ENCODE measurements at regions not wholly inside any gene's neighbourhood (a gene's known extent, or its start where the extent isn't known, plus 50 kb on each side); places are given as distances from the start of the nearest gene placed in this dataset.

DNA sequence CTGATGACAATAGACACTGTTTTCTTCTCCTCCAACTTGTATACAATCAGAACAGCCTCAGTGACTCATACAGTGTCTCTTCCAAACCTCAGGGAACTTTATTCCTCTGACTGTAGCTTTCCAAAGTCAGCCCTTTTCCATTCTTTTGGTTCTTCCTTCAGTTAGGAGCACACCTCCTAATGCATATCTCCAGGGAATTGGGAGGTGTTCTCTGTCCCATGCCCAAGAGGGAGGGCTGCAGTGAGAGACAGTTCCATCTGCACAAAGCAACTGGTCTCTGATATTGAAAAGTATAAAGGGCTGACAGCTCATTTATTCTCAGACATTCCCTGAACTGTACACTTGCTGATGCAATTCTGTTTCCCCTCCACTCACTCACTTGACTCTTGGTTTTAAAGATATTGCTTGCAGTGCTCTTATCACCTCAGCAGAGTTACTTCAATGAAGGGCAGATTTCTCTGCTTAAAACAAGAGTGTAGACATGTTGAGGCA, 337.8 kb upstream of the TBC1D5 start:
- CTCF ChIA-PET: no interaction called here
- no peaks in the 10 kb centered on the region for H3K36me3 Mint-ChIP-seq (ENCODE audit: low read depth)
- intact Hi-C loops (cut with micrococcal nuclease): no loop called here
- peaks cover 14% of the 10 kb centered on the region for H3K27me3 Mint-ChIP-seq (ENCODE audit: low read depth)
- no peak overlapping the region for H3K27ac Mint-ChIP-seq
- DNase-seq: no peak
- peaks cover 2% of the 10 kb centered on the region for H3K4me1 Mint-ChIP-seq (ENCODE audit: low read depth)
- no peak overlapping the region for H3K4me3 Mint-ChIP-seq
- no peaks in the 10 kb centered on the region for H3K9me3 Mint-ChIP-seq

DNA sequence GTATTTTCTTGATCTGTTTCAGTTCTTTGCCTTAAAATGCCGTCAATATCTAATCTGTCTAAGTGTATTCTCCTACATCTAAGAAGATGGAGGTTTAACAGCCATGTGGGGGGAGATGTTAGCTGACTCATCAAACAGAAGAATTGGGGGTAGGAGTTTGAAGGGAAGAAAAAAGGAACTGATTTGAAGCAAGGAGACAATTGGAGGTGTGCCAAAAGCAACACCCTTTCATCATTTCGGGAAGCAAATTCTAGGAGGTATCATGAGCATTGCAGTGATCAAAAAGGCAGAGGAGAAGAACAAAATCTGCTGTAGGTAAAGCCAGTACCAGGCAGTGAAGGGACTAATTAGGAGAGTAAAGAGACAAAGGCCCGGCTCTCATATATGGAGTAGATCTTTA, 337.3 kb upstream of the TBC1D5 start:
- Mint-ChIP-seq H3K27me3 (ENCODE audit: low read depth) (peaks cover 13% of the 10 kb centered on the region), H3K4me3 (no peak overlapping the region), H3K4me1 (ENCODE audit: low read depth) (peaks cover 2% of the 10 kb centered on the region), H3K36me3 (ENCODE audit: low read depth) (no peaks in the 10 kb centered on the region), H3K27ac (no peak overlapping the region), H3K9me3 (no peaks in the 10 kb centered on the region)
- DNase-seq: no peak
- intact Hi-C loops (cut with micrococcal nuclease): no loop called here
- CTCF ChIA-PET: no interaction called here

DNA sequence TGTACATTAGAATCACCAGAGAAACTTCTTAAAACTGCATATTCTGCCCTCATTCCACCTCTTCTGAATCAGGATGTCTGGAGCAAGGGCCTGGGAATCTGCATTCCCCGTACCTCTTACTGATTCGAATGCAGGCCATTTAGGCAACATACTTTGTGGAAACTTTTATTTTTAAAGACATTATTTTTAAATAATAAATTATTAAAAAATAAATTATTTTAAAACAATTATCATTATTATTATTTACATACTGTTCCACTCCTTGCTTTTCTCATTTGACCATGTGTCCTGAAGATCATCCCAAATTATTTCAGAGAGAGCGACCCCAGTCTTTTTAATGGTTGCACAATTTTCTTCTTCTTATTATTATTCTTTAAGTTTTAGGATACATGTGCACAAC, 336.6 kb upstream of the TBC1D5 start:
- H3K27me3 Mint-ChIP-seq (ENCODE audit: low read depth): peaks cover 11% of the 10 kb centered on the region
- H3K9me3 Mint-ChIP-seq: no peaks in the 10 kb centered on the region
- H3K4me3 Mint-ChIP-seq: no peak overlapping the region
- no peak overlapping the region for H3K27ac Mint-ChIP-seq
- intact Hi-C loops (cut with micrococcal nuclease): no loop called here
- CTCF ChIA-PET: no interaction called here
- DNase-seq: no peak
- H3K4me1 Mint-ChIP-seq (ENCODE audit: low read depth): peaks cover 2% of the 10 kb centered on the region
- no peaks in the 10 kb centered on the region for H3K36me3 Mint-ChIP-seq (ENCODE audit: low read depth)

DNA sequence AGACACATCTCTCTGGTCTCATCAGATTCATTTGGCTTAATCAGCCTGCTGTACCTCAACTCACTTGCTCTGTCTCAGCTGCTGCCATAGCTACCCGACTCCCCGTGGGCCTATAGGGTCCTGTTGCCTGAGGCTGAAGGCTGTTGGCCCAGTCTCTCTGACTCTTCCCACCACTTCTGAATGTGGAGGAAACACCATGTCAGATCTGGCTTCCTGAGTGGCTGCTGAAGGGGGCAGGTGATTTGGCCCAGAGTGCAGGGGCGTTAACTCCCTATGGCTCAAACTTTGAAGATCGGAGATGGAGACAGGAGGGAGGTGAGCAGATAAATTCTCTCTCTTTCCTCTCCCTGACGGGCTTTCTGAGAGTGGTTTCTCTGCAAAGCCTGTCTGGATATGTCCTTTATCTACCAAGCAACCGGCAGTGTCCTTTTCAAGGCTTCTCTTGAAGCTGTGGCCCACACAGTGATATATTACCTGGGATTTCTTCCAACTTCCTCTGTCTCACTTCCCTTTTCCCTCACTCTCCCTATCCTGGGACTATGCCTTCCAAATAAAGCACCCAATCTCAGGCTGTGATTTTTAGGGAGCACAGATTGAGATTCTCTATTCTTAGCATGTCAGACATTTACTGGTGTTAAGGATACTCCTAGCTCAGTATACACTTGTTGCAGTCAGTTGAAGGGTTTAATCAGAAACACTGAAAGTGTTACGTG, 334.9 kb upstream of the TBC1D5 start:
- Mint-ChIP-seq H3K9me3 (no peaks in the 10 kb centered on the region), H3K4me1 (ENCODE audit: low read depth) (peaks cover 2% of the 10 kb centered on the region), H3K27me3 (ENCODE audit: low read depth) (peaks cover 11% of the 10 kb centered on the region), H3K4me3 (no peak overlapping the region), H3K36me3 (ENCODE audit: low read depth) (no peaks in the 10 kb centered on the region), H3K27ac (no peak overlapping the region)
- intact Hi-C loops (cut with micrococcal nuclease): no loop called here
- DNase-seq: no peak
- CTCF ChIA-PET: interaction anchor here (0.7 kb wide), 1 partner anchor 980 kb away, joined by 3 read pairs; no protein-coding TSS in a partner anchor

DNA sequence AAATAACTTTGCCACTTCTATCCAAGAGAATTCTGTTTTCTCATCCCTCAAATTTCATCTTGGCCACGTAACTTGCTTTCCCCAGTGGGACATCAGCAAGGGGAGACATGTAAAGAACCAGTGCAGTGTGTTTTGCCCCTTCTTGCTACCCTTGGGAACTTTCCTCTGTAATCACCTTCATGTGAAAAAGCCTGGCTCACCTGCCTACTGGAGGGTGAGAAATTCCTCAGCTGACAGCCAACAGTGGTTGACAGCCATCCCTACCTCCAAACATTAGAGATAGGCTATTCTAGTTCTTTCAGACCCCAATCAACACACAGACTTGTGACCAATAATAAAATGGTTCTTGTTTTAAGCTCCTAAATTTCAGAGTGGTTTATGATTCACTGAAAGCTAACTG, 333.9 kb upstream of the TBC1D5 start:
- Mint-ChIP-seq H3K27ac (no peak overlapping the region), H3K4me1 (ENCODE audit: low read depth) (peaks cover 2% of the 10 kb centered on the region), H3K27me3 (ENCODE audit: low read depth) (peaks cover 9% of the 10 kb centered on the region), H3K36me3 (ENCODE audit: low read depth) (no peaks in the 10 kb centered on the region), H3K9me3 (no peaks in the 10 kb centered on the region), H3K4me3 (no peak overlapping the region)
- CTCF ChIA-PET: interaction anchor here (0.6 to 0.7 kb wide), 2 partner anchors 784 to 981 kb away, joined by 3 read pairs; no protein-coding TSS in a partner anchor
- intact Hi-C loops (cut with micrococcal nuclease): no loop called here
- DNase-seq: no peak

DNA sequence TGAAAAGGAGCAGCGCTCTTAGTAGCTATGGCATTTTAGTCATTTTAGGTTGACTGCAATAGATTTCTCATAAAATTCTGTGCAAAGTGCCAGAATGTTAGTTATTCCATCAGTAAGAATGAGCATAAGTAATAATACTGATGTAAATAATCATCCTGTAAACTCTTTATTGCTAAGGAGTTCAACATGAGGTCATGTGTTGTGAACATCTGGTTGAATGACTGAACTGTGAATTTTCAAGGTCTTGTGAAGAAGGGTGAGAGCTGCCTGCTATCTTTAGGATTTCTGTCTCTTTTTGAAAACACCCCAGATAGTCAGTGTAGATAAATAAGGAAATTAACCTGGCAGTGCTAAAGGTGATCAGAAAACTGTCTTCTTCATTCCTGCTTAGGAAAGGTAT, 333.4 kb upstream of the TBC1D5 start:
- Mint-ChIP-seq H3K27me3 (ENCODE audit: low read depth) (peaks cover 9% of the 10 kb centered on the region), H3K9me3 (no peaks in the 10 kb centered on the region), H3K36me3 (ENCODE audit: low read depth) (no peaks in the 10 kb centered on the region), H3K4me1 (ENCODE audit: low read depth) (peaks cover 2% of the 10 kb centered on the region), H3K27ac (no peak overlapping the region), H3K4me3 (no peak overlapping the region)
- no peak for DNase-seq
- intact Hi-C loops (cut with micrococcal nuclease): no loop called here
- CTCF ChIA-PET: no interaction called here

DNA sequence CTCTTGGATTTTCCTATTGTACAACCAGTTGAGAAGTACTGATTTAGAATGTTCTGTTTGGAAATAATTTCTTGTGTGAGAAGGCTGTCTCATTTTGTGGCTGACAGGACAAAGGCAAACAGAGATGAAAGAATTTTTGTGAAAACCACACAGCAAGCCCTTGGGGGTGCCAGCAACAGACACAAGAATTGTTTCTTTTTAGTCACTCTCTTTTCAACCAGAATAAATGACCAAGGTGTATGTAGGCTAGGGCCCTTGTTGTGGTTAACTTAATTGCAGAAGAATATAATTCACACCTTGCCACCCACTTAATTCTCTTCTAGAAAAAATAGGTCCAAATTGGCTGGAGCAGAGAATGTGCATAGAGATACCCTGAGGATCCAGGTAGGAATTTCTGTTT, 329.4 kb upstream of the TBC1D5 start:
- Mint-ChIP-seq H3K36me3 (ENCODE audit: low read depth) (no peaks in the 10 kb centered on the region), H3K27me3 (ENCODE audit: low read depth) (peaks cover 4% of the 10 kb centered on the region), H3K4me3 (no peak overlapping the region), H3K9me3 (no peaks in the 10 kb centered on the region), H3K27ac (no peak overlapping the region), H3K4me1 (ENCODE audit: low read depth) (no peaks in the 10 kb centered on the region)
- no peak for DNase-seq
- intact Hi-C loops (cut with micrococcal nuclease): no loop called here
- CTCF ChIA-PET: no interaction called here

DNA sequence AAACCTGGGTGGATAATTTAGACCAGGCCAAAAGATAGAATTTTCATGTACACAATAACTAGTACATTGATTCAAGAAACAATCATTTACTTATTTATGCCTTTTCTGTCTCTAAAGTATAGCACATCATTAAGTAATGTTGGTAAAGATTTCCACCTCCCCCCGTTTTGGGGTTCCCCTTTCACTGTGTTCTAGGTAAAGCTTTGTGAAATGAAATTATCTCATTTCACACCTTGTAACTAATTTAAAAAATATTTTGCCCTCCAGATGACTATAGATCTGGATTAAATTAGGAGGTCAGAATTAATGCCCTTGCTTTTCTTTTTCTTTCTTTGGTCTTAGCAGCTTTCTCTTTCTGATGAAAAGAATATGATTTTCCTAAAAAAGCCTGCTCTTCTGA, 328.5 kb upstream of the TBC1D5 start:
- CTCF ChIA-PET: no interaction called here
- Mint-ChIP-seq H3K27ac (no peak overlapping the region), H3K4me1 (ENCODE audit: low read depth) (no peaks in the 10 kb centered on the region), H3K9me3 (no peaks in the 10 kb centered on the region), H3K27me3 (ENCODE audit: low read depth) (no peaks in the 10 kb centered on the region), H3K36me3 (ENCODE audit: low read depth) (no peaks in the 10 kb centered on the region), H3K4me3 (no peak overlapping the region)
- intact Hi-C loops (cut with micrococcal nuclease): no loop called here
- DNase-seq: no peak

DNA sequence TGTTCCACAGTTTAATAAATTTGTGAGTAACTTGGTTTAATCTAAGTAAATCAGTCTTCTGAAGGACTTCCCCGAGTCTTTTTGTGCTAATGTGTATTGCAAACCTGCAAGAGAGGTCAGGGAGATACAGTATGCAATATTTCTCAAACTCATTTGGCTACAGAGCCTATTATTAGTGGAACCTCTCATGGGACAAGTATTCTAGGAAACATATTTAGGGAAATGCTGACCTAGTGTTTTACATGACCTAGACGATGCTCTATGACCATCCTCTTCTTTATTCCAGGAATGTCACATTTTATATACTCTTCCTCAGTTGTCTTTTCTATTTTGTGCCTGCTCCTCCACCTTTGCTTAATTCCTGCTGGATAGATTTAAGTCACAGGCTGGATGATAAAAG, 327.8 kb upstream of the TBC1D5 start:
- no peaks in the 10 kb centered on the region for H3K9me3 Mint-ChIP-seq
- CTCF ChIA-PET: no interaction called here
- H3K4me1 Mint-ChIP-seq (ENCODE audit: low read depth): no peaks in the 10 kb centered on the region
- H3K36me3 Mint-ChIP-seq (ENCODE audit: low read depth): no peaks in the 10 kb centered on the region
- H3K4me3 Mint-ChIP-seq: no peak overlapping the region
- DNase-seq: no peak
- intact Hi-C loops (cut with micrococcal nuclease): no loop called here
- H3K27me3 Mint-ChIP-seq (ENCODE audit: low read depth): no peaks in the 10 kb centered on the region
- H3K27ac Mint-ChIP-seq: no peak overlapping the region

DNA sequence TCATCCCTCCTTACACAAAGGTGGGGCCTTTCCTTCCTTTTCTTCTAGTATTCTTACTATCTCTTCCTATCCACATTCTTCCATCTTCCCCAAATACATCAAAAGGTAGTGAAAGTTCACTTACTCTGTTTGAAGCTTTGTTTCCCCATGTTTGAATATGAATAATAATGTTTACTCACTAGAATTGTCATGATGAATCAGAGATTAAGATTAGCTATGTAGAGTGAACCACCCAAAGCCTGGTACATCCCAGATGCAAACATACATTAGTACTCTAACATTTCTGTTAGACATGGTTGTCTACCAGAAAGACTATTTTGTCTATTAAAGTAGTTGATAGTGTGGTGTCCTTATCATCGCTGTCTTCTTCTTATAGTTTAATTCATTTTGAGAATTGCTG, 327.1 kb upstream of the TBC1D5 start:
- H3K9me3 Mint-ChIP-seq: no peaks in the 10 kb centered on the region
- H3K27ac Mint-ChIP-seq: no peak overlapping the region
- intact Hi-C loops (cut with micrococcal nuclease): no loop called here
- no peaks in the 10 kb centered on the region for H3K36me3 Mint-ChIP-seq (ENCODE audit: low read depth)
- CTCF ChIA-PET: no interaction called here
- no peaks in the 10 kb centered on the region for H3K4me1 Mint-ChIP-seq (ENCODE audit: low read depth)
- no peaks in the 10 kb centered on the region for H3K27me3 Mint-ChIP-seq (ENCODE audit: low read depth)
- H3K4me3 Mint-ChIP-seq: no peak overlapping the region
- DNase-seq: no peak

DNA sequence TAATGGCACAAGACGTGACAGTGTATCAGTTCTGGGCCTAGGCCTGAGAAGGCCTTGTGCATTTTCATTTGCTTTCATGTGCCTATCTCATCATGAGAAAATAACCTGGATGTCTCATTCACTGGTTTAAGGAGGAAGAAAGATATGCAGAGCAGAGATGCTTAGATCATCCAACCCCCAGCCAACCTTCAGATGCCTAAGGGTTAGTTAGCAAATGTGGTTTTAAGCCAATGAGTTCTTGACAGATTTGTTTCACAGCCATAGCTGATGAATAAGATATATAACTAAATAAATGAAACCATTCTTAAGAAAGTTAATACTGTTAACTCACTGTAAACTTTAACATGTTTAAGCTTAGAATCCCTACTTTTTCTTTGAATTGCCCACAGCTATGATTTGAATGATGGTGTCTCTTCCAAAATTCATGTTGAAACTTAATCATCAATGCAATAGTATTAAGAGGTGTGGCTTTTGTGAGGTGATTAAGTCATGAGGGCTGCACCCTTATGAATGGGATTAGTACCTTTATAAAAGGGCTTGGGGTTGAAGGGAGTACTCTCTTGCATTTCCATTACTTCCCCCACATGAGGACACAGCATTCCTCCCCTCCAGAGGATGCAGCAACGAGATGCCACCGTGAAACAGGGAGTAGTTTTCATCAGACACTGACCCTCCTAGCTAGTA, 324.6 kb upstream of the TBC1D5 start:
- CTCF ChIA-PET: no interaction called here
- H3K4me1 Mint-ChIP-seq (ENCODE audit: low read depth): no peaks in the 10 kb centered on the region
- no peaks in the 10 kb centered on the region for H3K9me3 Mint-ChIP-seq
- H3K36me3 Mint-ChIP-seq (ENCODE audit: low read depth): no peaks in the 10 kb centered on the region
- intact Hi-C loops (cut with micrococcal nuclease): no loop called here
- DNase-seq: no peak
- H3K27me3 Mint-ChIP-seq (ENCODE audit: low read depth): no peaks in the 10 kb centered on the region
- no peak overlapping the region for H3K27ac Mint-ChIP-seq
- no peak overlapping the region for H3K4me3 Mint-ChIP-seq

DNA sequence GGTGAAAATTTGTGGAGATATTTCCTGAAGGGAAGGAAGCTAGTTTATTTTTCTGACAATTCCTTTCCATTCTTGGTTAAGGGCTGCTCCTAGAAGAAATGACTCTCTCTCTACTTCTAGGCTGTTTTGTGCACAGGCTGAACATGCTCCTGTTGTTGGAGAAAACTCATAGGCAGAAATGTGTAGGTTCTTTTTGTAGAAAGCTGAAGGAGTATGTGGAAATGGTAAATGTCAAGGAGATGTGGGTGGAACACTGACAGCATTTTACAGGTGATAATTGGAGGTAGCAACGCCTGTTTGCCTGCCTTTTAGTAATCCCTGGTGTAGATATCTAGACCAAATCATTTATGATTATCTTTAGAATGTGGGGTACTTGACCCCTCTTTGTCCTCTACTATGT, 322.2 kb upstream of the TBC1D5 start:
- intact Hi-C loops (cut with micrococcal nuclease): no loop called here
- no peak overlapping the region for H3K4me3 Mint-ChIP-seq

DNA sequence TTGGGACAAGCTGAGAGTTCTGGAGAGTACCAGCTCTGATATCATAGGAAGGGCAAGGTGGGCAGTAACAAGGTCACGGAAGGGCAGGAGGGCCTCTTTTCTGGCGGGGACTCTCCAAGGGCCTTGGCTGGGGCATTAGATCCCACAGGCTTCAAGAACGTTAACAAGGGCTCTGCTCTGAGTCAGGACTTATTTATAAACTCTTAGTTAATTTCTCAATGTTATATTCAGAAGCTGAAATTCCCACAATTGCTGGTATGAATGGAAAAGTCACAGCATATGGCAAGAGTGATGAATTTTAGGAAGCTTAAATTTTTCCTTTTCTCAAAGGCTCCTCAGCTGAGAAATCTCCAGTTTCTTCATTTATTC, 320.2 kb upstream of the TBC1D5 start:
- CTCF ChIA-PET: no interaction called here
- intact Hi-C loops (cut with micrococcal nuclease): no loop called here
- Mint-ChIP-seq H3K36me3 (ENCODE audit: low read depth) (no peaks in the 10 kb centered on the region), H3K27ac (no peak overlapping the region), H3K4me3 (no peak overlapping the region), H3K9me3 (no peaks in the 10 kb centered on the region), H3K4me1 (ENCODE audit: low read depth) (no peaks in the 10 kb centered on the region), H3K27me3 (ENCODE audit: low read depth) (no peaks in the 10 kb centered on the region)
- DNase-seq: no peak

More for the DNA sequence above, 322.2 kb upstream of the TBC1D5 start:
- no peaks in the 10 kb centered on the region for H3K9me3 Mint-ChIP-seq
- H3K27me3 Mint-ChIP-seq (ENCODE audit: low read depth): no peaks in the 10 kb centered on the region
- H3K36me3 Mint-ChIP-seq (ENCODE audit: low read depth): no peaks in the 10 kb centered on the region
- CTCF ChIA-PET: no interaction called here
- H3K27ac Mint-ChIP-seq: no peak overlapping the region
- no peak for DNase-seq
- no peaks in the 10 kb centered on the region for H3K4me1 Mint-ChIP-seq (ENCODE audit: low read depth)

Data from activated naive CD4-positive, alpha-beta T cell treated with anti-CD3 and anti-CD28 coated beads for 36 hours (primary cell).